NCI-H774 (cell line): ENCODE measurements at regions not wholly inside any gene's neighbourhood (a gene's known extent, or its start where the extent isn't known, plus 50 kb on each side); places are given as distances from the start of the nearest gene placed in this dataset.

Experiments
- DNase-seq: peaks from one replicate; lab custom pipeline; 2025; lab: John Stamatoyannopoulos, UW

DNA sequence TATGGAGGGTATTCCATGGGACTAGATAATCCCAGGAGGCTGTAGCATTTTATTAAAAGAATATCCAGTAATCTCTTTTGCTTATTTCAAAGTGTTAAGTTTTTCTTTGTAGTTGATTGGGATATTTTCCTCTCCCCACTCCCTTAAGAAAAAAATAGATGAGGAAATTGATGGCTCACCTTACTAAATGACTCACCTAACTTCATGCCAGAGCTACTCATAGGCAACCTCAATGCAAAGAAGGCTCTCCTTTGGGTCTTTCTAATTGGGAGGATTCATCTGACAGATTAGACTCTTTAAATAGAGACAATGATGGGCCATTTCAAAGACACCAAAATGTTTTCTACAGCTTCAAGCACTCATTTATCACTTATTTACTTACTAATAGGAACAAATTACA, 528.5 kb upstream of the BTBD3 start:
- DNase-seq: no peak

DNA sequence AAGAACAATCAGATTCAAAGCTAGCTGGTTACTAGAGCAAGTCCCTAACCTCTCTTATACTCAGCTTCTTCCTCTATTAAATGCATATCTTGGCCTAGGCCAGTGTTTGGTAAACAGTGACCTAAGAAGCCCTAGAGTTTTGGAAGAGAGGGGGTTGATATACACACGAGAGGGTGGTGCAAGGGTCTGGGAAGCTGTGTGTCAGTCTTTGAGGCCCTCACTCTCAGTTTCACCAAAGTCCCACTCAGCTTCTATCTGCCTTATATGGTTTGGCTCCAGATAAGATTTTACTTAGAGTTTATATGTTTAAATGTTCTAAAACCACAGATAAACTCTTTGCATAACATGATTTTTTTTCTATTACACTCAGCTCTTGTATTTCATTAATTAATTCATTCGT, 526.1 kb upstream of the BTBD3 start:
- no peak for DNase-seq

DNA sequence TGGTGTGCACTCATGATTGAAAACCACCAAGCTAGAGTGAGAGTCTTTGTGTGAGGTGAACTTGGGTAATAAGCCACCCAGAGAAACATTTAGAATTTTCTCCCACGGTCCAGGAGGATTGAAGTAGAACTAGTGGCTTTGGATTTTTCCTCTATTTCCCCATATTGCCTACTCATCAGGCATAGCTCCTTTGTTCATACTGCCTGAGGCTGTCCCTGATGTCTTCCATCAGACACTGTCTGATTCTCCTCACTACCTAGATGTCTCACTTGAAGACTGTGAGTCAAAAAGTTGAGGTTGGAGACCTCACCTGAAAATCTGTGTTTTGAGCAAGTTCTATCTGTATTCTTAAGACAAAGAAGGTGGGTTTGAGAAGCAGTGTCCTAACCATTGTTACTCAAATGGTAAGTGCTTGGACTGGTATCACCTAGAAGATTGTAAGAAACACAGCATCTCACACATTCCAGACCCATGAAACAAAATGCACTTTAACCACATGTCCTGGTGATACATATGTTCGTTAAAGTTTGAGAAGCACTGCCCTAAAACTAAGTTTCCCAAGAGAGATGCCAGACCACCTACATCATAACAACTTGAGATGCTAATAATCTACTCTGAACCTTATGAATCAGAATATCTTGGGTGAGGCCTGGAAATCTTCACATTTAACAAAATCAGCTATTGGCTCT, 523.4 kb upstream of the BTBD3 start:
- DNase-seq: no peak

DNA sequence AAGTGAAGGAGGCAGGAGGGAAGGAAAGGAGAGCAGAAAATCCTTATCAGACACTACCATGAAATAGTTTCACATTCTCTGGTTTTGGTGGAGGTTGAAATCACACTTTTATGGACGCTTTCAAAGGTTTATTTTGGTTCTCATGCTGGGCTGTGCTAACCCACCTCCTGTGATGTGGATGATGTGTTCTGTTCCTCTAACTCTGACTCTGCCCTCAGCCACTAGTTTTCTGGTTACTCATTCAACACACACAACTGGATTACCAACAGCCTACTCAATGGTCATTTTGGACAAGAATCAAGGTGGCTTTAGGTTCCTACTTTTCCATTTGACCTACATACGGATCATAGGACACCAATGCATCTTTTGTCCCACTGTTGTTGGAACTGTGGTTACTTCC, 522.1 kb upstream of the BTBD3 start:
- no peak for DNase-seq

DNA sequence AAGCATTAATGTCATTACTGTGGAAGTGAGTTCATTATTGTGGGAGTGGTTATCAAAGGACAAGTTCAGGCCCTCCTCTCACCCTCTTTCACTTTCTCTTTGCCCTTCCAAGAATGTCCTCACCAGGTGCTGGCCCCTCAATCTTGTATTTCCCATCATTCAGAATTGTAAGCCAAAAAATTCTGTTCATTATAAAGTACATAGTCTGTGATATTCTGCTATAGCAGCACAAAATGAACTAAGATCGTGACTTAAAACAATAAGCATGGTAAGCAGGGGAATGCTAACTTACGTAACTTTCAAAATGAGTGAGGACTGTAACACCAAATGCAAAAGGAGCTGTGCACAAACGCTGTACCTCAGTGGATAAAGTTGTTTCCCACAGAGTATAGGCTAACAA, 515.7 kb upstream of the BTBD3 start:
- DNase-seq: no peak

DNA sequence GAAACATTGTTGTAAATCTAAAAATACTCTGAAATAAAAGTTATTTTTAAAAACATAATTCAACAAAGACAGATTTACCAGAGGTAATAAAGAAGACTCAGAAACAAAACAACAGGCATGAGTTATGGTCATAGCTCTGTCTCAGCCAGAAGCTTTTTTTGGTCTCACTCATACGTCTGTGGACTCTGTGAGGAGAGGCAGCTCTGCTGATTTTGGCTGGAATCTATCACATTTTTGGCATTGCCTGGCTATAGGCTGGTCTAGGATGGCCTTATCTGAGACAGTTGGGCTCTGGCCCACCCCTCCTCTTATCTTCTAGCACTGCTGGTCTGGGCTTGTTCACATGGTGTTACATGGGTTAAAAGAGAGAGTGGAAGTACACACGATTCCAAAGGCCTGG, 514.0 kb upstream of the BTBD3 start:
- DNase-seq: no peak

DNA sequence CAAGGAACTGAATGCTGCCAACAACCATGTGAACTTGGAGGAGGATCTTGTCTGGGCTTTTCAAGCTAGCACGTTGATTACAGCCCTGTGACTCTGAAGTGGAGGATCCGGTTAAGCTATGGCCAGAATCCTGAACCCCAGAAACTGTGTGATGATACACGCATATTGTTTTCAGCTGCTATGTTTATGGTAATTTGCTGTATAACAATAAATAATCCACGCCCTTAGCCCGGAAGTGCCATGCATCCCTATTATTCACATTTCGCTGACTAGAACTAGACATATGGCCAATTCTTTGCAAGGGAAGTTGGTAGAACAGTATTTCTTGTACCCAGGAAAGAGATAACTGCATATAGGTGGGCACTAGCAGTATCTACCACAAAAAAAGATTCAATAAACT, 510.8 kb upstream of the BTBD3 start:
- DNase-seq: no peak

DNA sequence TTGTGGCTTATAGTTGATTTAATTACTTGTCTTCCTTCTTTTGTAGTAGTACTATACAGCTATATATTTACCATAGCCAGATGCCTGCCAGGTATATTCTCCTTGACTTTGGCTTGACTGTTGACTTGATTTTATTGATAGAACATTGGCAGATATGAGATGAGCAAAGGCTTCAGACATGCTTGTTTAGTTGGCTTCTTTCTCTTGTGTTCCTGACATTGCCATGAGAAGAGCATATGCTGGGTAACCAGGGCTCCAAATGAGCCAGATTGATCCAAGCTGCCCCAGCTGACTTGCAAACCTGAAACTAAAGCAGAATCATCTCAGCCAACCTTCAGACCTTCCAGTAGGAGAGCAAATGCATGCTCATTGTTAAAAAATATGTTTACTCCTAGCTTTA, 508.1 kb upstream of the BTBD3 start:
- DNase-seq: no peak

DNA sequence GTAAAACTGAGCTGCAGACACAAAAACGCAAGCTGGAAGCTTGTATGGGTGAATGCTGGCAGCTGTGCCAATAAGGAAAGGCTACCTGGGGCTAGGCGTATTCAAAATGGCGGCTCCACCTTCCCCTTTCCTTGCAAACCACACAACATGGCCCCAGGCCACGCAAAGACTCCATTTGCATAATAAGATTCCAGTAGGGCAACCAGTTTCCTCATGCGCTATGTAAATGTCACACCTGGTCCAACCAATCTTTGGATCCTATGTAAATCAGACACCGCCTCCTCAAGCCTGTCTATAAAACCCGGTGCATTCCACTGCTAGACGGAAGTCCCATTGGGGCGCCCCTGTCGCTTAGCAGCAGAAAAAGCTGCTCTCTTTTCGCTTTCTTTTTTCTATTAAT, 505.9 kb upstream of the BTBD3 start:
- no peak for DNase-seq

DNA sequence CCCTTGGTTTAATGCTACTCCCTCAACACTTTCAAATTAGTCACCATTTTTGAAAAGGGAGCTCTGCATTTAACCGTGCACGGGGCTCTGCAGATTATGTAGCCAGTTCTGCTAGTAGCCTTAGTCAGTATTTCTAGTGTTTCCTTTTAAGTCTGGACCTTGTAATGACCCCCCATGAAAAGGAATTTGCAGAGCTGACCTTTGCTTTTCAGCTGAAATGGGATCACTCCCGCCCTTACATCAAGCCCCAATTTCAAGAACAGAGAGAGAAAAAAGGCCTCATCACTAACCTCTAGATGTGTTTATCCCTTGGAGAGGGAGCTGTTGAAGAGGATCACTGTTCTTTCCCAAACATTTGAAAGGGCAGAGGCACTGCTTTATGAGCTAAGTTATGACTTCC, 490.7 kb upstream of the BTBD3 start:
- no peak for DNase-seq

DNA sequence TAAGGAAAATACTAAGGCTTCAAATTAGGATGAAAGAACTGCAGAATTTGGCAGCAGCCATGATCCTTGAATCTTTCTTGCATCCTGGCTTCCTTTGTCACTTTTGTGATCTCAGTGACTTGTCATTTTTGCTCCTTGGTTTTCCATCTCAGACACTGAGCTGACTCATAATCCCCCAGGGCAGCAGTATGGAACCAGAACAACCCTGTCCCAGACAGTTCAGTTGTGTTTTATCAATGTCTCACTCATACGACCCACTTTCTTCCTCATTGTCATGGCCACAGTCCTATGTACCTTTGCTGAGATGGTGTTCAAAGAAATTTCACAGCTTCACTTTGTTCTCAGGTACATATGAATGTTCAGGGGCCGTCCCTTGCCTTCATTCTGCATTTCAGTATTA, 488.5 kb upstream of the BTBD3 start:
- no peak for DNase-seq

DNA sequence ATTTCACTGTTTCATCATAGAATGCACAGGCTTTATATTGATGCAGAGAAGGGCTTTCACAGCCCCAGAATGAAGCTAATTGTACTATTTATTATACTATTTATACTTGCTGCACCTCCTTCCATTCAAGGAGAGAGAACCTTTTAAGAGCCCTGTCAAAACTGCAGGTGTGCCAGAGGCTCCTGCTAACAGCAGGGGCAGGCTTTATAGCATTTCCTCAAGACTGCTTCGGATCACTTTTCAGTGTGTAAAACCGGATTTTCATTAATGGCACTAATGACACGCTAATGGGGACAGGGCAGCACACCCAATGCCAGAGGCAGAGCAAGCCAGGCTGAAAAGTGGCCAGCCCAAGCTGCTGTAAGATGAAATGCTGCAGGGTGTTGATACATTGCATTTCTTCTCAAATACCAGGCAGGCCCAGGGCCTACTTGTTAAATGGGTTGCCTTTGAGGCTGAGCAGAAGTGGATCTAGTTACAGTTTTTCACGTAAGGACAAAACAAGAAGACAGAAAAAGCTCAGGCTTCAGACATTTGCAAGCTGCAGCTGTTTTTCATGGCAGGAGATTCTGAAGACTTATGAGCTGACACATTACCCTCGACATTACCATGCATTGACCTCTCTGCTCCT, 487.7 kb upstream of the BTBD3 start:
- no peak for DNase-seq

DNA sequence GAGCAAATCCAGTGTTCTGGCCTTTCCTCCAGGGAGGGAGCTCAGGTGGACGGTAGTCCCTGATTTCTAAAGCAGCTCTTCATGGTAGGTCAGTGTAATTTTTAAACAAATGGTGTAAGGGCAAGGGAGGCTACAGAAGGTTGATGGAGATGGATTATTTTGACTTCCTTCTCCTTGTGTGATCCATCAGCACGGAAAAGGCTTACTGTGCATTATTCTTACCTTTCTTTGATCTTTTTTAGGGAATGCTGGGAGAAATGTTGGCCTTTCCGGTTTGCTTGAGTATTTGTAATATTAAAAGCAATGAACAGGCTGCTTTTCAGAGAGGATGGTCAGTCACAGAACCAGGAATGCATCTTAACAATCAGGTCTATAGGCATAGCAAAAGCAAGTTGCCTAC, 487.0 kb upstream of the BTBD3 start:
- DNase-seq: no peak

DNA sequence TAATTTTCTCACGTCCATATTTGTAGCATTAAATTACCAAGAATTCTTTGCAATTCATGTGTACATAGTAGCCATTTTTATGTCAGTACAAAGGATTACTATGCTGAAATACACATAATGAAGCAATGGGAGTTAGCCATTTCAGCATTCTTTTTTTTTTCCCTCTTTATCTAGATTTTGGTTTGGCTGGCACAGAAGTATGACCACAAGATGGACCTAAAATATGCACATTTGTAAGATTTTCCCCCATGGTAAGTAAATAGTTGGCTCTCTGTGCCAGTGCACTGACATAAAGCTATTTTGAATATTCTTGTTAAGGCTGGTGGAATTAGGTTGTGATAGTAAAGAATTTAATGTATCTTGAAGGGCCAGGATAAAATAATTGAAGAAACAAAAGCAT, 486.1 kb upstream of the BTBD3 start:
- no peak for DNase-seq

DNA sequence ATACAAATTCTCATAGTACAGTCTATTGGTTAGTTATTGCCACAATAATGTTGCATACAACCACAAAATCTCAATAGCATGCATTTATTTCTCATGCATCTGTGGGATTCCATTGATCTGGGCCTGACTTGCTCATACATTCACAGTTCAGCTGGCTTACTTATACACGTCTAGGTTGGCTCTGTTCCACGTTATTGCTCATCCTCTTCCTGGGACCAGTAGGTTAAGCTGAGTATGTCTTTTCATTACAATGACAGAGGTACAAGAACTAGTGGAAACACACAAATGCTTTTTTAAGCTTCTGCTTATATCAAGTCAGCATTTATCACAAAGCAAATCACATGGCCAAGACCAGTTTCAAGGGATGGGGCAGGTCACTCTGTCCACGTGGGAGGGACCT, 485.3 kb upstream of the BTBD3 start:
- DNase-seq: no peak

DNA sequence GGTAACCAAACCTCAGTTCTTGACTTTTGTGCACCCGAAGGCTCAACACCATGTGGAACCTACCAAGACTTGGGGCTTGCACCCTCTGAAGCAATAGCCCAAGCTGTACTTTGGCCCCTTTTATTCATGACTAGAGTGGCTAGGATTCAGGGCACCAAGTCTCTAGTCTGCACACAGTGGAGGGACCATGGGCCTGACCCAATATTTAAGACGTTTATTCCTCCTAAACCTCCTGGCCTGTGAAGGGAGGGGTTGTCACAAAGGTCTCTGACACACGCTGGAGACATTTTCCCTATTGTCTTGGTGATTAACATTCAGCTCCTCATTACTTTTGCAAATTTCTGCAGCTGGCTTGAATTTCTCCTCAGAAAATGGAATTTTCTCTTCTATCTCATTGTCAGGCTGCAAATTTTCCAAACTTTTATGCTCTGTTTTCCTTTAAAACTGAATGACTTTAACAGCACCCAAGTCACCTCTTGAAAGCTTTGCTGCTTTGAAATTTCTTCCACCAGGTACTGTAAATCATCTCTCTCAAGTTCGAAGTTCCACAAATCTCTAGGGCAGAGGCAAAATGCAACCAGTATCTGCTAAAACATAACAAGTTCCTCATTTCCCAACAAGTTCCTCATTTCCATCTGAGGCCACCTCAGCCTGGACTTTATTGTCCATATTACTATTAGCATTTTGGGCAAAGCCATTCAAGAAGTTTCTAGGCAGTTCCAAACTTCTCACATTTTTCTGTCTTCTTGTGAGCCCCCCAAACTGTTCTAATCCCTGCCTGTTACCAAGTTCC, 481.4 kb upstream of the BTBD3 start:
- DNase-seq: no peak

DNA sequence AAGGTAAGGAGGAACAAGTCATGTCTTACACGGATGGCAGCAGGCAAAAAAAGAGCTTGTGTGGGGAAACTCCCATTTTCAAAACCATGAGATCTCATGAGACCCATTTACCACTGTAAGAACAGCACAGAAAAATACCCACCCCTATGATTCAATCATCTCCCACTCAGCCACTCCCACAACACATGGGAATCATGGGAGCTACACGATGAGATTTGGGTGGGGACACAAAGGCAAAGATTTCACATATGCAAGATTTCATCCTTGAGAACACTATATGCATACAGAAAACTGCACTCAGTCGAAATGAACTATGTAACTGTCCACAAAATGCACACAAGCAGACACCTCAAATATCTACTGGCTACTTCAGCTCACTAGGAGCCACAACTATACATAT, 480.6 kb upstream of the BTBD3 start:
- DNase-seq: no peak

DNA sequence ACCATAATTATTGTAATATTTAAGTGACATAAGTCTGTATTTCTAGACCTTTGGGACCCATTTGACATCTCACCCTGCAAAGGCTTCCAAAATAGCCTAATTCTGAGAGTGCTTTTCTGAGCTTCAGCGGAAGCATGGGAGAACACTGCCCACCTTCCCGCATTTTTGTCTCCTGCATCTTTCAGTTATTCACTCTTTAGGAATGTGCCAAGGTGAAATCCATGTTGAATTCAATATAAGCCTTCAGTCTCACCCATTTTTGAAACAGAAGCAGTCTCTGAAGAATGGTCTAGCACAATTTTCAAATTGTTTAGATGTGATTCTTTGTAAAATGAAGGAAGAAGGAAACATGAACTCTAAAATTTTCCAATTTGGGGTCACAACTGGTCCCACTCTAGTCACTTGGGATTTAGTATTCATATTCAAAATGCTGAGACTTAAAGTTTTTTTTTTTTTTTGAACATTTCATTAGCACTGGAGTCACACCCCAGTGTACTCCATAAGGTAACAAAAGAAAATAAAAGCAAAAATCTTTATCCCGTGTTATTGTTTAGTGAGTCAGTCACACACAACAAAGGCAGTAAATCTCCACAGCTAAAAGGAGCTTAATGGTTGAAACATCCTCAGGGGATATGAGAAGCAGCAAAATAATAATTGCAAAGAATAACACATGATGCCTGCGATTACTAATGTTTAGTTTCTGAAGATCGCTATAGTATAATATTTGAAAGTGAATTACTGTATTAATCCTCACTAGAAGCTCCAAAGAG, 479.9 kb upstream of the BTBD3 start:
- DNase-seq: no peak

DNA sequence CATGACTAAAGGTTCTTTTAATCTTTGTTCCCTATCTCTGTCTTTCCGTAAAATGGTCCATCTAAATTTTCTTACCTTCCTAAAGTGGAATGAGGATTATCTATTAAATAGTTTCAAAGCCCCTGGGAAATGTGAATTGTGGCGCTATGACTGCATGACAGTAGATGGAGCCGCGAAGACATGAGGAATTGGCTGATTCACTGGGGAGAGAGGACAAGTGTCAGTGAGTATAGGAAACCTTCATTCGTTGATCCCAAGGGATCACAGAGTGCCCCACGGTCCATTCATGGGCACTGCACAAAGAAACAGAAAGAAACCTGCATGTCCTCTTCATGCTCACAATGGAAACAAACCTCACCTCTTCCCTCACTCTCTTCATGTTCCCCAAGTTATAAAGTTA, 479.3 kb upstream of the BTBD3 start:
- no peak for DNase-seq

DNA sequence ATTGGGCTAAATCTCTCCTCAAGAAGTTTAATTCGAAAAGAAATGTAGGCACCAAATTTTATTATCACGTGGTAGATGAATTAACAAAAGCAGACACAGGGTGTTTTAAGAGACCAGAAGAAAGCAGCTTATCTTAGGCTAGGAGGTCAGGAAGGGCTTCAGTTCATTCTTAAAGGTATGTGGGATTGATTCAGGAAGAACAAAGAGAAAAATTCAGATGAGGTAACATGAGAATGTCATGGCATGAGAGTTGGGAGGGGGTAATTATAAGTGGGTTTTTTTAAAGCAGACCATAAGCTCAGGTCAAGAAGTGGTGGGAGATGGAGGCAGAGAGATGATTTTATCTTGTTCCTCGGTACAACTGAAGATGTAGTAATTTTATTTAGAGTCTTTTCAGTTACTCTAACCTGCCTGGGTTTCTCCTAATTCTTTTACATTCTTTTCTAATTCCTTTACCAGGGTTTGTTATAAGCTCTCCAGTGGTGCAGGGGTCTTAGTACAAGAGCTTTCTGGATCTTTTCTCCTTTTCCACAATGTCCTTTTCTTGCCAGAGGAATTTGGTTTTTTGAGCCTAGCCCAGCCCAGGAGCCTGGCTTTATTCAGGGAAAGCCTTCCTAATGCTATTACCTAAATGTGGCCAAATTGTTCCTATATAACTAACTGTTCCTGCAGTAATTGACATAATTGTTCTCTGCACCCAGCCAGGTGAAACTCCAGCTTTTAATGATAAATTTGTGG, 474.1 kb upstream of the BTBD3 start:
- DNase-seq: no peak

DNA sequence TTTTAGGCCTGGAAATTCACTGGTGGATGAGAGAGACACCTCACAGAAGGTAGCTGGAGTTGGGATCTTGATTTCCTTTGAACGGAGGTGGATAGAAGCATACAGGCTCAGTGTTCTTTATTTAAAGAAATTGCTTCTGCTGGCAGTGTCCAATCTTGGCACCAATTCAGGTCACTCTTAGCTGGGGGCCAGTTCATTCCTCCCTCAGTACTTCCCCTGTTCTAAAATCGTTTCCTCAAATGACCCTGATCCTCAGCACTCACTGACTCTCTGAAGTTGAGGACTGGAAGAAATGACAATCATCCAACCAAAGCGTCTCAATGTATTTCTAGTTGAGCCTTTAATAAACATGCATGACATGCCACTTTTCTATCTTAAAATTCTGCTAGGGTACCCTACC, 472.5 kb upstream of the BTBD3 start:
- DNase-seq: no peak

DNA sequence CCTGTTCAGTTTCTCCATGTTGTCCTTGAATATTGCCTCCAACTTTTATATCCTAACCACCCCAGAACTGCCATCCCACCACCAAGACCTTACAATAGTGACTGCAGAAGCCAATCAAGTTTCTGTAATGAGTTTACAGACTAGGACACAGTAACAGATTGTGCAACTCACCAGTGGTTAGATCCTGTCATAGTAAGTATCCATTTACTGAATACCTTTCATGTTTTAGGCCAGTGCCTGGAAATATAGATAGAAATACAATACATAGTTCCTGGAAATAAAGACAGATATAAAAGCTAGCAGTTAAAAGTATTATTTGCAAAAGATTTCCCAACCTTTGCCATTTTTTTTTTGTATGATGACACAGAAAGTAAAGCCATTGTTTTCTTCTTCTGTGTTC, 471.8 kb upstream of the BTBD3 start:
- DNase-seq: no peak
